MCF 10A (cell line): ENCODE measurements at regions not wholly inside any gene's neighbourhood (a gene's known extent, or its start where the extent isn't known, plus 50 kb on each side); places are given as distances from the start of the nearest gene placed in this dataset.
"Not testable (repeated sequence)": the region's sequence is repeated elsewhere in the genome, so short reads cannot be mapped to it uniquely, and the experiment has no call there.

Source experiments
- BruUV-seq: library from RNA; stranded (reverse); fragments of 400-500 nt; replicated peaks from 2 replicates; lab custom pipeline; 2021; lab: Mats Ljungman, UMichigan
- CTCF ChIA-PET: fragments of 300-600 bp; sonication (Branson Sonifier 250); formaldehyde crosslinking; extraction: SDS; loops from one replicate; lab custom pipeline; 2021; ENCODE audit warnings: antibody characterized with exemption, inconsistent platforms; lab: Yijun Ruan, JAX
- POLR2A ChIA-PET: fragments of 300-600, 350-650 bp; sonication (Branson Sonifier 250); formaldehyde crosslinking; extraction: SDS; loops from one replicate; lab custom pipeline; 2020; ENCODE audit warnings: antibody characterized with exemption, inconsistent platforms; lab: Yijun Ruan, JAX
- DNase-seq: peaks from one replicate; pipeline ENCODE4 v3.0.0-alpha.2; 2018; ENCODE audit not compliant: unreplicated experiment
- H3K27ac Mint-ChIP-seq: one replicate; pipeline ENCODE4 v1.8.0; 2022; ENCODE audit warnings: mild to moderate bottlenecking, low read depth, mixed read lengths; ENCODE audit not compliant: unreplicated experiment
- H3K27me3 Mint-ChIP-seq: one replicate; pipeline ENCODE4 v1.8.0; 2022; ENCODE audit warnings: mixed read lengths; ENCODE audit not compliant: insufficient read depth, unreplicated experiment
- H3K36me3 Mint-ChIP-seq: one replicate; pipeline ENCODE4 v1.8.0; 2022; ENCODE audit warnings: mild to moderate bottlenecking, moderate library complexity, mixed read lengths; ENCODE audit not compliant: insufficient read depth, unreplicated experiment
- H3K4me1 Mint-ChIP-seq: one replicate; pipeline ENCODE4 v1.8.0; 2022; ENCODE audit warnings: mixed read lengths; ENCODE audit not compliant: insufficient read depth, unreplicated experiment
- H3K4me3 Mint-ChIP-seq: one replicate; pipeline ENCODE4 v1.8.0; 2022; ENCODE audit warnings: mild to moderate bottlenecking, moderate library complexity, mixed read lengths; ENCODE audit not compliant: unreplicated experiment
- H3K9me3 Mint-ChIP-seq: one replicate; pipeline ENCODE4 v1.8.0; 2022; ENCODE audit warnings: mixed read lengths; ENCODE audit not compliant: unreplicated experiment
- intact Hi-C: fragments of 100-400 bp; cut with micrococcal nuclease; formaldehyde crosslinking; loops from 2 replicates; pipeline ENCODE4 v1.14.1; 2022
- TF ChIP-seq, protein P1 (sequence below): fragments of 200-600 bp; IDR thresholded peaks from one replicate; pipeline ENCODE4 v1.8.0; 2022; ENCODE audit warnings: antibody characterized with exemption, mild to moderate bottlenecking; ENCODE audit not compliant: unreplicated experiment

DNA sequence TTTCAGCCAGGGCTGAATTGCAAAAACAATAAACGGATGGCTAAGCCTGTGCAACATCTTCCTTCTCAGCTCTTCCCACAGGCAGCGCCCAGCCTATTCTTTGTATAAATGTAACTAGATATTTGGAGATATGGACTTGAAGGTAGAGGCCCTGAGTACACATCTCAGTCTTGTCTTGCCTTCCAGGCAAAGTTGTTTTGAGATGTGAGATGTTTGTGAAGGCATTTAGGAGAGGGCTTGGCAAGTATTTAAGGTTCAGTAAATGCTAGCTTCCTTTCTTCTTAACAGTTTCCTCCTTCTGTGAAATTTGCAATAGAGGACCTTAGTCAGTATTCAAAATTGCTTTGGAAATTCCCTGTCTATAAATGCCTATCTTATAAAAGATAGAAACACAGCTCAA, 228.8 kb downstream of the NR2F1-AS1 start:
- TF ChIP-seq, protein P1, sequence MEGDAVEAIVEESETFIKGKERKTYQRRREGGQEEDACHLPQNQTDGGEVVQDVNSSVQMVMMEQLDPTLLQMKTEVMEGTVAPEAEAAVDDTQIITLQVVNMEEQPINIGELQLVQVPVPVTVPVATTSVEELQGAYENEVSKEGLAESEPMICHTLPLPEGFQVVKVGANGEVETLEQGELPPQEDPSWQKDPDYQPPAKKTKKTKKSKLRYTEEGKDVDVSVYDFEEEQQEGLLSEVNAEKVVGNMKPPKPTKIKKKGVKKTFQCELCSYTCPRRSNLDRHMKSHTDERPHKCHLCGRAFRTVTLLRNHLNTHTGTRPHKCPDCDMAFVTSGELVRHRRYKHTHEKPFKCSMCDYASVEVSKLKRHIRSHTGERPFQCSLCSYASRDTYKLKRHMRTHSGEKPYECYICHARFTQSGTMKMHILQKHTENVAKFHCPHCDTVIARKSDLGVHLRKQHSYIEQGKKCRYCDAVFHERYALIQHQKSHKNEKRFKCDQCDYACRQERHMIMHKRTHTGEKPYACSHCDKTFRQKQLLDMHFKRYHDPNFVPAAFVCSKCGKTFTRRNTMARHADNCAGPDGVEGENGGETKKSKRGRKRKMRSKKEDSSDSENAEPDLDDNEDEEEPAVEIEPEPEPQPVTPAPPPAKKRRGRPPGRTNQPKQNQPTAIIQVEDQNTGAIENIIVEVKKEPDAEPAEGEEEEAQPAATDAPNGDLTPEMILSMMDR = no peak
- POLR2A ChIA-PET = no interaction called here
- peaks cover 7% of the 10 kb centered on the region for H3K4me1 Mint-ChIP-seq

DNA sequence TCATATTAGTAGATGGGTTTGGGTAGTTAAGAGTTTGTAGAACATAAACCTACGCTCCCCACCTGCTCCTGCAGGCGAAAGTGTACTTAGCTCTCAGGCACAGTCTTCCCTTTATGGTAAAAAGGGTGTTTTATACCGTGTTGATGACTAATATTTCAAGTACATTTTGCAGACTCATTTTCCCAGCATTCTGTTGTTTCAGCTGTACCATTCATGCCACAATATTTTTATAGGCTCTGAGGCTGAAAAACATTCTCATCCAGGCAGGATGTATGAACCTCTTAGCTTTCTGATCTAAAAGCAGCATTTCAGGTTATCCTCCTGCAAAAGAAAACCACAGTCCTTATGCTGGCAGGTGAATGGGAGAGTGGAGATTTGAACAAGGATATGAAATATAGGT, 231.4 kb downstream of the NR2F1-AS1 start:
- H3K27me3 Mint-ChIP-seq = no peaks in the 10 kb centered on the region
- DNase-seq = peak; percentile 68
- no TSS peak for BruUV-seq
- no peaks in the 10 kb centered on the region for H3K36me3 Mint-ChIP-seq
- no peak overlapping the region for H3K27ac Mint-ChIP-seq
- no peak overlapping the region for H3K4me3 Mint-ChIP-seq
- POLR2A ChIA-PET = interaction anchor here (1.7 kb wide), 1 partner anchor 10 kb away, joined by 12 read pairs; no protein-coding TSS in a partner anchor
- H3K4me1 Mint-ChIP-seq = peaks cover 7% of the 10 kb centered on the region
- H3K9me3 Mint-ChIP-seq = no peaks in the 10 kb centered on the region
- intact Hi-C loops = loop anchor here (1.0 kb wide), 1 partner anchor 157 kb away; no protein-coding TSS in a partner anchor
- CTCF ChIA-PET = no interaction called here
- TF ChIP-seq, protein P1 = no peak

More for the DNA sequence above, 228.8 kb downstream of the NR2F1-AS1 start:
- Mint-ChIP-seq H3K9me3 (no peaks in the 10 kb centered on the region), H3K4me3 (no peak overlapping the region), H3K36me3 (no peaks in the 10 kb centered on the region), H3K27me3 (no peaks in the 10 kb centered on the region), H3K27ac (no peak overlapping the region)
- BruUV-seq = no TSS peak
- no peak for DNase-seq
- intact Hi-C loops = no loop called here
- CTCF ChIA-PET = interaction anchor here (0.7 kb wide), 1 partner anchor 11 kb away, joined by 4 read pairs; no protein-coding TSS in a partner anchor

DNA sequence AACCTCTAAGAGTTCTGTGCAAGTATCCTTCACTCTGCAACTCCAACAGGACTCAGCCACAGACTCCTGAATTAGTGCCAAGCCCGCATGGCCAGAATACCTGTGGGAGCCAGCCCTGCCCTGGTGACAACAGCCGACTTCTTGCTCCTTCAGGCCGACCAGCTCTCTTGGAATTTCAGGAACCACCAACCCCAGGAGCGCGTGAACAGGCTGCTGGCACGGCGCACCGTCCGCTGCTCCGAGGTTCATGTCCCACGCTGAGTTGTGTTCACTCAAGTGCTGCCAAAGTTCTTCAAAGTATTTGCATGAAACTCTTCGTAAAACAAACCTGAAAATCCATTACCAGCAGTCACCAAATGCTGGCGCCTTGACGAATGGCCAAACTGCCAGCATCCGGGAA, 232.8 kb downstream of the NR2F1-AS1 start:
- POLR2A ChIA-PET = no interaction called here
- H3K36me3 Mint-ChIP-seq = peaks cover 4% of the 10 kb centered on the region
- H3K27me3 Mint-ChIP-seq = no peaks in the 10 kb centered on the region
- intact Hi-C loops = no loop called here
- H3K9me3 Mint-ChIP-seq = no peaks in the 10 kb centered on the region
- no peak overlapping the region for H3K4me3 Mint-ChIP-seq
- peaks cover 7% of the 10 kb centered on the region for H3K4me1 Mint-ChIP-seq
- no peak for DNase-seq
- no TSS peak for BruUV-seq
- H3K27ac Mint-ChIP-seq = no peak overlapping the region
- TF ChIP-seq, protein P1 = no peak
- CTCF ChIA-PET = interaction anchor here (0.6 kb wide), 1 partner anchor 221 kb away, joined by 3 read pairs; no protein-coding TSS in a partner anchor

DNA sequence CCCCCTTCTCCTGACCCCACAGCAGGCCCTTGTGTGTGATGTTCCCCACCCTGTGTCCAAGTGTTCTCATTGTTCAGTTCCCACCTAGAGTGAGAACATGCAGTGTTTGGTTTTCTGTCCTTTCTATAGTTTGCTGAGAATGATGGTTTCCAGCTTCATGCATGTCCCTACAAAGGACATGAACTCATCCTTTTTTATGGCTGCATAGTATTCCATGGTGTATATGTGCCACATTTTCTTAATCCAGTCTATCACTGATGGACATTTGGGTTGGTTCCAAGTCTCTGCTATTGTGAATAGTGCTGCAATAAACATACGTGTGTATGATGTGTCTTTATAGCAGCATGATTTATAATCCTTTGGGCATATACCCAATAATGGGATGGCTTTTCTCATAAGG, 234.2 kb downstream of the NR2F1-AS1 start:
- H3K36me3 Mint-ChIP-seq, CTCF ChIA-PET, POLR2A ChIA-PET, intact Hi-C loops, H3K4me1 Mint-ChIP-seq, H3K4me3 Mint-ChIP-seq, H3K9me3 Mint-ChIP-seq, DNase-seq, H3K27me3 Mint-ChIP-seq, H3K27ac Mint-ChIP-seq, BruUV-seq: not testable (repeated sequence)

DNA sequence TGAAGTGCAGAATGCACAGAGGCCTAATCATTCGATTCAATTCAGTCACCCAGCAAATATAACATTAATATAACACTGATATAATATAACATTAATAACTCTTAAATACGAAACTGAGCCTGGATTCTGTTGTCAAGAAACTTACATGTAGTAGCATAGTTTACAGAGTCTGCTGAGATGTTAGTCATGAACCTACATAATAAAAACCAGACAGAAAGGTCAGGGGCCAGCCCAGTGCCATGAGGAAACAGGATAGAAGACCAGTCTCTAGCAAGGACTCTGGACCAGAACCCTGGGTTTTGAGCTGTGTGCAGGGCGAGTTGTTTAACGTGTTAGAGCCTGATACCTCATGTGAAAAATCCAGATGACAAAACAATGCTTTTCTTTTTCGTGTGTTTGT, 234.7 kb downstream of the NR2F1-AS1 start:
- Mint-ChIP-seq H3K36me3 (peaks cover 9% of the 10 kb centered on the region), H3K27ac (no peak overlapping the region), H3K4me1 (peaks cover 7% of the 10 kb centered on the region), H3K4me3 (no peak overlapping the region), H3K9me3 (no peaks in the 10 kb centered on the region), H3K27me3 (no peaks in the 10 kb centered on the region)
- TF ChIP-seq, protein P1 = no peak
- no TSS peak for BruUV-seq
- ChIA-PET CTCF (no interaction called here), POLR2A (no interaction called here)
- intact Hi-C loops = no loop called here
- DNase-seq = no peak
